Neuronal stem cell (in vitro differentiated cells): ENCODE measurements at regions not wholly inside any gene's neighbourhood (a gene's known extent, or its start where the extent isn't known, plus 50 kb on each side); places are given as distances from the start of the nearest gene placed in this dataset.

Source experiments
- DNase-seq: peaks from one replicate; pipeline ENCODE4 v3.0.0-alpha.2; 2013; ENCODE audit warnings: low spot score
- H2AFZ ChIP-seq: one replicate; pipeline ENCODE4 v1.6.1; 2013; ENCODE audit warnings: mild to moderate bottlenecking, low read length, inconsistent platforms
- H2AK5ac ChIP-seq: 2 replicates; pipeline ENCODE4 v1.6.1; 2013; ENCODE audit warnings: low read depth, mild to moderate bottlenecking, inconsistent platforms, low read length, moderate library complexity, mixed read lengths
- H2BK120ac ChIP-seq: 2 replicates; pipeline ENCODE4 v1.6.1; 2013; ENCODE audit warnings: low read depth, mild to moderate bottlenecking, inconsistent platforms, low read length, moderate library complexity, mixed read lengths
- H2BK12ac ChIP-seq: one replicate; pipeline ENCODE4 v1.6.1; 2013; ENCODE audit warnings: low read length, inconsistent platforms
- H2BK15ac ChIP-seq: 2 replicates; pipeline ENCODE4 v1.6.1; 2013; ENCODE audit warnings: mild to moderate bottlenecking, low read length, inconsistent platforms, mixed read lengths
- H2BK5ac ChIP-seq: one replicate; pipeline ENCODE4 v1.6.1; 2013; ENCODE audit warnings: inconsistent platforms, mild to moderate bottlenecking, low read length, moderate library complexity
- H3K14ac ChIP-seq: one replicate; pipeline ENCODE4 v1.6.1; 2013; ENCODE audit warnings: low read length, inconsistent platforms
- H3K18ac ChIP-seq: 2 replicates; pipeline ENCODE4 v1.6.1; 2013; ENCODE audit warnings: low read length, inconsistent platforms
- H3K23ac ChIP-seq: 2 replicates; pipeline ENCODE4 v1.6.1; 2013; ENCODE audit warnings: low read depth, mild to moderate bottlenecking, mixed read lengths, low read length, inconsistent platforms; ENCODE audit not compliant: poor library complexity
- H3K27ac ChIP-seq: replicated peaks from 3 replicates; pipeline ENCODE4 v1.5.1; 2013; ENCODE audit warnings: low read length, inconsistent platforms
- H3K27me3 ChIP-seq, 3 experiments: 2 replicates each; pipeline ENCODE4 v1.6.1; 2013; ENCODE audit warnings: low read length in 3 of 3, mild to moderate bottlenecking in 2 of 3, inconsistent platforms in 1 of 3, low read depth in 1 of 3, mixed read lengths in 1 of 3, moderate library complexity in 1 of 3; ENCODE audit not compliant: control insufficient read depth in 3 of 3, insufficient read depth in 3 of 3
- H3K36me3 ChIP-seq, 2 donors: replicated peaks in 1 of 2; 2 replicates each; pipeline ENCODE4 v1.6.1; 2013; ENCODE audit warnings: low read length in 2 of 2; ENCODE audit not compliant: control insufficient read depth in 2 of 2, insufficient read depth in 2 of 2
- H3K4ac ChIP-seq: 2 replicates; pipeline ENCODE4 v1.6.1; 2013; ENCODE audit warnings: inconsistent platforms, mild to moderate bottlenecking, low read length, moderate library complexity
- H3K4me1 ChIP-seq, 2 donors: 1 replicate in 1 of 2; 2 replicates in 1 of 2; pipeline ENCODE4 v1.6.1; 2013; ENCODE audit warnings: low read length in 2 of 2, low read depth in 1 of 2; ENCODE audit not compliant: control insufficient read depth in 2 of 2, insufficient read depth in 1 of 2
- H3K4me2 ChIP-seq: one replicate; pipeline ENCODE4 v1.6.1; 2013; ENCODE audit warnings: mild to moderate bottlenecking, low read length, inconsistent platforms; ENCODE audit not compliant: insufficient read depth, poor library complexity, severe bottlenecking
- H3K4me3 ChIP-seq, 2 donors: 2 replicates each; pipeline ENCODE4 v1.5.1; 2013; ENCODE audit warnings: low read length in 2 of 2, mild to moderate bottlenecking in 2 of 2, inconsistent platforms in 1 of 2, moderate library complexity in 1 of 2
- H3K79me1 ChIP-seq: one replicate; pipeline ENCODE4 v1.6.1; 2013; ENCODE audit warnings: low read depth, mild to moderate bottlenecking, inconsistent platforms, low read length, moderate library complexity
- H3K9ac ChIP-seq: one replicate; pipeline ENCODE4 v1.6.1; 2013; ENCODE audit warnings: mild to moderate bottlenecking, low read depth, low read length, inconsistent platforms; ENCODE audit not compliant: poor library complexity
- H3K9me3 ChIP-seq, 2 donors: replicated peaks in 1 of 2; 2 replicates each; pipeline versions ENCODE3 to v1.6.1; 2013; ENCODE audit warnings: low read length in 2 of 2, mild to moderate bottlenecking in 2 of 2, inconsistent platforms in 1 of 2, low read depth in 1 of 2, mixed read lengths in 1 of 2, moderate library complexity in 1 of 2; ENCODE audit not compliant: control insufficient read depth in 2 of 2, insufficient read depth in 1 of 2
- H4K8ac ChIP-seq: one replicate; pipeline ENCODE4 v1.6.1; 2013; ENCODE audit warnings: low read depth, mild to moderate bottlenecking, inconsistent platforms, low read length, moderate library complexity
- H4K91ac ChIP-seq: one replicate; pipeline ENCODE4 v1.6.1; 2013; ENCODE audit warnings: low read length, low read depth, mild to moderate bottlenecking, inconsistent platforms; ENCODE audit not compliant: poor library complexity
- WGBS, 2 donors: extraction: QIAGEN DNeasy Blood & Tissue Kit; methylation state at CpG; one replicate each; pipeline ENCODE4 v1.1.7; 2013; ENCODE audit warnings: missing lambda C conversion rate in 2 of 2, mixed read lengths in 1 of 2; ENCODE audit not compliant: insufficient read length in 2 of 2, insufficient replicate concordance in 1 of 2; ENCODE audit errors: extremely low coverage in 2 of 2; 5-methylcytosine and 5-hydroxymethylcytosine counted together

- no peak overlapping the region for H3K4me2 ChIP-seq
- no peaks in the 10 kb centered on the region for H3K36me3 ChIP-seq
- H3K14ac ChIP-seq: no peak overlapping the region
- H2BK12ac ChIP-seq: no peak overlapping the region
- H3K27me3 ChIP-seq: no peaks in the 10 kb centered on the region
- no peak for DNase-seq
- H2BK5ac ChIP-seq: no peak overlapping the region
- no peak overlapping the region for H3K9ac ChIP-seq
- no peak overlapping the region for H3K4ac ChIP-seq
- no peak overlapping the region for H3K27ac ChIP-seq
- H3K23ac ChIP-seq: no peak overlapping the region
- H3K4me3 ChIP-seq: no peak overlapping the region
- H3K79me1 ChIP-seq: no peaks in the 10 kb centered on the region
- H2AK5ac ChIP-seq: no peak overlapping the region
- H3K4me1 ChIP-seq: peaks cover 3 to 16% of the 10 kb centered on the region in 2 donors
- H2BK15ac ChIP-seq: no peak overlapping the region
- no peak overlapping the region for H2BK120ac ChIP-seq
- no peak overlapping the region for H2AFZ ChIP-seq
- H3K18ac ChIP-seq: no peak overlapping the region
- no peak overlapping the region for H4K8ac ChIP-seq
- H4K91ac ChIP-seq: no peak overlapping the region
- WGBS, 2 donors: no CpG with 5 or more reads among the region's 3 CpGs
- H3K9me3 ChIP-seq: peaks cover 2 to 11% of the 10 kb centered on the region in 2 donors
Measured at GRCh38 chr2:12415536-12415935, 301.2 kb upstream of the TRIB2 start.

- Histone ChIP-seq H2AK5ac (no peak overlapping the region), H3K23ac (no peak overlapping the region), H3K27me3 (no peaks in the 10 kb centered on the region), H3K4me3 (no peak overlapping the region), H3K4me1 (peaks cover 3 to 16% of the 10 kb centered on the region in 2 donors), H3K14ac (no peak overlapping the region), H2BK120ac (no peak overlapping the region), H3K27ac (no peak overlapping the region), H3K79me1 (no peaks in the 10 kb centered on the region), H4K91ac (no peak overlapping the region), H3K4ac (no peak overlapping the region), H2AFZ (no peak overlapping the region), H2BK15ac (no peak overlapping the region), H3K9me3 (peaks cover 2 to 8% of the 10 kb centered on the region in 2 donors), H3K18ac (no peak overlapping the region), H3K9ac (no peak overlapping the region), H3K4me2 (no peak overlapping the region), H3K36me3 (no peaks in the 10 kb centered on the region), H2BK12ac (no peak overlapping the region), H2BK5ac (no peak overlapping the region), H4K8ac (no peak overlapping the region)
- no CpG with 5 or more reads among the region's 6 CpGs for WGBS, 2 donors
- DNase-seq: no peak
Measured at GRCh38 chr2:12416600-12416999, 300.1 kb upstream of the TRIB2 start.

GRCh38 chr2:12417786-12418185 is 298.9 kb upstream of the TRIB2 start:
- H3K23ac ChIP-seq: no peak overlapping the region
- H3K4me2 ChIP-seq: no peak overlapping the region
- DNase-seq: no peak
- H3K27me3 ChIP-seq: no peaks in the 10 kb centered on the region
- H3K9ac ChIP-seq: no peak overlapping the region
- H2BK5ac ChIP-seq: no peak overlapping the region
- peak overlapping the region; percentile 13 for H2AFZ ChIP-seq
- H4K91ac ChIP-seq: no peak overlapping the region
- no peak overlapping the region for H2BK15ac ChIP-seq
- no peak overlapping the region for H2BK120ac ChIP-seq
- H3K27ac ChIP-seq: no peak overlapping the region
- H3K4me3 ChIP-seq: no peak overlapping the region
- H2BK12ac ChIP-seq: no peak overlapping the region
- no CpG with 5 or more reads among the region's 6 CpGs for WGBS, 2 donors
- H3K14ac ChIP-seq: no peak overlapping the region
- H3K4me1 ChIP-seq: peaks cover 3 to 10% of the 10 kb centered on the region in 2 donors
- no peaks in the 10 kb centered on the region for H3K79me1 ChIP-seq
- H4K8ac ChIP-seq: no peak overlapping the region
- H3K4ac ChIP-seq: no peak overlapping the region
- H3K18ac ChIP-seq: no peak overlapping the region
- peaks cover 2 to 4% of the 10 kb centered on the region in 2 donors for H3K9me3 ChIP-seq
- H2AK5ac ChIP-seq: no peak overlapping the region
- H3K36me3 ChIP-seq: no peaks in the 10 kb centered on the region

- Histone ChIP-seq H2BK120ac (no peak overlapping the region), H3K4me1 (peaks cover 0 to 7% of the 10 kb centered on the region in 2 donors), H3K14ac (no peak overlapping the region), H3K4me3 (no peak overlapping the region), H2BK12ac (no peak overlapping the region), H3K9me3 (peaks cover 2 to 3% of the 10 kb centered on the region in 2 donors), H2BK5ac (no peak overlapping the region), H3K4me2 (no peak overlapping the region), H3K9ac (no peak overlapping the region), H2BK15ac (no peak overlapping the region), H3K27ac (no peak overlapping the region), H2AFZ (no peak overlapping the region), H4K8ac (no peak overlapping the region), H3K23ac (no peak overlapping the region), H3K18ac (no peak overlapping the region), H2AK5ac (no peak overlapping the region), H3K4ac (no peak overlapping the region), H3K27me3 (no peaks in the 10 kb centered on the region), H4K91ac (no peak overlapping the region), H3K36me3 (no peaks in the 10 kb centered on the region), H3K79me1 (no peaks in the 10 kb centered on the region)
- DNase-seq: no peak
- WGBS, 2 donors: no CpG with 5 or more reads among the region's 3 CpGs
Measured at GRCh38 chr2:12419803-12420202, 296.9 kb upstream of the TRIB2 start.
